C4-2B (cell line): ENCODE measurements at regions not wholly inside any gene's neighbourhood (a gene's known extent, or its start where the extent isn't known, plus 50 kb on each side); places are given as distances from the start of the nearest gene placed in this dataset.
"Not testable (repeated sequence)": the region's sequence is repeated elsewhere in the genome, so short reads cannot be mapped to it uniquely, and the experiment has no call there.

ENCODE experiments used
- H3K27ac ChIP-seq: fragments of 450-650 bp; 2 replicates; pipeline ENCODE4 v1.5.1; 2017
- CTCF ChIP-seq: fragments of 450-650 bp; conservative IDR thresholded peaks from 2 replicates; pipeline ENCODE4 v1.5.1; 2017; ENCODE audit warnings: mild to moderate bottlenecking
- ZFX ChIP-seq: fragments of 450-650 bp; IDR thresholded peaks from 2 replicates; pipeline ENCODE4 v1.6.1; 2017

- TF ChIP-seq CTCF (no peak), ZFX (no peak)
- H3K27ac ChIP-seq: no peak overlapping the region
Observed at GRCh38 chr3:55156851-55157650, 229.2 kb upstream of the LRTM1 start.

DNA sequence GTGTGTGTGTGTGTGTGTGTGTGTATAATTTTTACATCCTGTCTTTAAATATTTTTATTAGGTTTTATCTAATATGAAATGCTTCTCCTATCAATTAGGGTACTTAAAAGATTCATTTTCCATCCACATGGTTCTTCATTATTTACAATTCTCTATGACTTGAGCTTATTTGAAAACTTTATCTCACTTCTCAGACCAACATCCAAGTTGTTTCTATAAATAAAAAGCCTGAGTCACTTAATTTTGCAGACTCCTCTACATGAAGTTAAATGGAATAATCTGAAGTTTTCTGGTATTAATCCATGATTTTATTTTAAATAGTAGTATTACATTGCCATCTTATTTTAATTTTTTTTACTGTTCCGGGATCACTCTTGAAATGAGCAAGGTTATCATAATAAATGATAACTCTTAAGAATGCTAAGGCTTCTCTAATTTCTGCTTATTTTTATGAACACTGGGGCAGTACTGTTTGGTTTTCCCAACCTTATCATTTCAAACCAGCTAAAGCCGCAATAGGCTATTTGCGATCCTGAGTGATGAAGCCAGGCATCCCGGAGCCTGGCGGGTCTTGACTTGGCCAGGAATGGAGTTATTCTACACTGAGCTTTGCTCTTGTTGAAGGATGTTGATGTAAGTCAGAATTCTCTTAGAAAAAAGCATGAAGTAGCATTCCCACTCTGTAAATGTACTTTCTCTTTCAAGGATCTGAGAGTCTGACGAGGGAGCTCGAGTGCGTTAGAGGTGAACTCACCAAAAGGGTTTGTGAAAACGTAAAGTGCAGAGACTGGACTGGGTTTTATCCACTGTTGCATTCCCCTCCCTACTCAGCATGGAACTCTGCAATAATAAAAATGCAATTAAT is 220.2 kb upstream of the LRTM1 start:
- TF ChIP-seq ZFX: no peak
- no peak for TF ChIP-seq CTCF
- no peak overlapping the region for H3K27ac ChIP-seq

GRCh38 chr3:55147406-55147805 is 219.5 kb upstream of the LRTM1 start:
- no peak overlapping the region for H3K27ac ChIP-seq
- TF ChIP-seq CTCF: no peak
- no peak for TF ChIP-seq ZFX

DNA sequence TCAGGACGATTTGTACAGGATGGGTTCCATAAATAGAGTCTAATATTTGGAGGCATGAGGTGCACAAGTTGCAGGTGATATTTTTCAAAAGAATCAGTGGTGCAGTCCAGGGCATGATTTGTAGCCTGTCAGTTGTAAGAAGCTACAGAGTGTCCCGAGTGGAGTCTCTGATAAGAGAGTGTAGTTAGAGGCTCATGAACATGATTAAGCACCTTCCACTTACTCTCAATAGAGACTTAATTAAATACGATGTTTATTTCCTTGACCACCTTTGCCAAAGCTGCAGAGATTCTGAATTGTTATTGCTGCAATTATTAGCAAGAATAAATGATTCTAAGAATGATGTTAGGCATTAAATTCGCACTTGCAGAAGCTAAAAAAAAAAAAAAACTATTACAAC is 218.4 kb upstream of the LRTM1 start:
- TF ChIP-seq ZFX (no peak), CTCF (no peak)
- no peak overlapping the region for H3K27ac ChIP-seq

DNA sequence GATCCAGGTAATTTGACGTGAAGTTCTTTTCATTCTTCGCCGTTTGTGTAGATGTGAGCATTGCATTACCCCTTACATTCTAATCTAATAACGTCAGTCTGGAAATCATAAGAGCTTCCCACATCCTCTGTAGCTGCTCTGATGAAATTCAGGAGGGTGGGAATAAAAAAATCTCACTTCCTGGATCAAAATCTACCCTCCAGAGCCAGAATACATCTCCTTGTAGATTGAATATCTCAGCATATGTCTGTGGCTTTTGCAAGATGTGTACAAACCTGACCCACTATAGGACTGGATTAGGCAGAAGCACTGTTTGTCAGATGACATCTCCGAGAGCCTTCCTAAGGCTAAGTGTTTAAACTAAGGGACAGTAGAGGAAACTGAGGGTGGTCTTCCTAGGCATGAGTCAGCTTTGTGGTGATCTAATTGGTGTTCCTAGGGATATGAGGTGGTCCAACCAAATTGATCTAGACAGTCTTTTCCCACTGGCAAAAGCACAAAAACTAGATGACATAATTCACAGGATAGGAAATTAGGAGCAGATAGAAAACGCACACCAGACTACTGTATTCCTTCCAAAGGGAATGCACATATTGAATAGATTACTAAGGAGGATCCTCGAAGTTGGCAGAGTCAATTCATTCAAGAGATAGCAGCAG is 216.3 kb upstream of the LRTM1 start:
- H3K27ac ChIP-seq: no peak overlapping the region
- no peak for TF ChIP-seq CTCF
- no peak for TF ChIP-seq ZFX

- TF ChIP-seq CTCF: no peak
- no peak for TF ChIP-seq ZFX
- no peak overlapping the region for H3K27ac ChIP-seq
Observed at GRCh38 chr3:55143336-55143735, 215.5 kb upstream of the LRTM1 start.

GRCh38 chr3:55136291-55136690 is 208.4 kb upstream of the LRTM1 start:
- H3K27ac ChIP-seq: not testable (repeated sequence)
